Ascending aorta (tissue), 2 donors: ENCODE measurements at regions not wholly inside any gene's neighbourhood (a gene's known extent, or its start where the extent isn't known, plus 50 kb on each side); places are given as distances from the start of the nearest gene placed in this dataset.

Experiments used
- DNase-seq, 2 donors: peaks; one replicate each; pipeline ENCODE4 v3.0.0-alpha.2; 2019; ENCODE audit warnings: low spot score in 2 of 2
- H3K27ac ChIP-seq, 2 donors: fragments of 200-600 bp; sonication (generic); one replicate each; pipeline ENCODE4 v1.5.1; 2016 to 2017; ENCODE audit warnings: mild to moderate bottlenecking in 1 of 2
- H3K27me3 ChIP-seq: fragments of 200-600 bp; sonication (generic); one replicate; pipeline ENCODE4 v1.5.1; 2017
- H3K36me3 ChIP-seq, 2 donors: fragments of 200-600 bp; sonication (generic); one replicate each; pipeline ENCODE4 v1.5.1; 2016
- H3K4me1 ChIP-seq, 2 donors: fragments of 200-600 bp; sonication (generic); one replicate each; pipeline ENCODE4 v1.5.1; 2016 to 2017; ENCODE audit warnings: mild to moderate bottlenecking in 1 of 2
- H3K4me3 ChIP-seq, 2 donors: fragments of 200-600 bp; sonication (generic); one replicate each; pipeline ENCODE4 v1.5.1; 2016 to 2017; ENCODE audit warnings: mild to moderate bottlenecking in 1 of 2
- H3K9me3 ChIP-seq, 2 donors: fragments of 200-600 bp; sonication (generic); one replicate each; pipeline ENCODE4 v1.5.1; 2016
- CTCF ChIP-seq, 3 experiments: fragments of 200-600 bp in 2 of 3; fragments of 450-650 bp in 1 of 3; sonication (generic) in 2 of 3; IDR thresholded peaks; one replicate each; pipeline ENCODE4 v1.5.1; 2016 to 2019; ENCODE audit warnings: antibody characterized with exemption in 3 of 3, mild to moderate bottlenecking in 1 of 3, moderate library complexity in 1 of 3
- intact Hi-C: fragments of 100-400 bp; cut with DNase I; formaldehyde crosslinking; loops from one replicate; pipeline ENCODE4 v1.15.1; 2023

- H3K36me3 ChIP-seq = no peaks in the 10 kb centered on the region
- H3K27me3 ChIP-seq = no peaks in the 10 kb centered on the region
- TF ChIP-seq CTCF (IDR thresholded peaks at IDR 0.05) = no peak
- H3K27ac ChIP-seq = no peak overlapping the region
- no peaks in the 10 kb centered on the region for H3K9me3 ChIP-seq
- no peak overlapping the region for H3K4me3 ChIP-seq
- H3K4me1 ChIP-seq = no peaks in the 10 kb centered on the region
- intact Hi-C loops = no loop called here
- no peak for DNase-seq
Measured at GRCh38 chr2:199100326-199101110, 357.2 kb downstream of the SATB2 start.

GRCh38 chr2:199092419-199092818 lies 365.3 kb downstream of the SATB2 start:
- Histone ChIP-seq H3K27ac (no peak overlapping the region), H3K27me3 (no peaks in the 10 kb centered on the region), H3K4me1 (no peaks in the 10 kb centered on the region), H3K36me3 (no peaks in the 10 kb centered on the region), H3K4me3 (no peak overlapping the region), H3K9me3 (no peaks in the 10 kb centered on the region)
- DNase-seq = no peak
- TF ChIP-seq CTCF (IDR thresholded peaks at IDR 0.05) = no peak
- intact Hi-C loops = no loop called here

DNA sequence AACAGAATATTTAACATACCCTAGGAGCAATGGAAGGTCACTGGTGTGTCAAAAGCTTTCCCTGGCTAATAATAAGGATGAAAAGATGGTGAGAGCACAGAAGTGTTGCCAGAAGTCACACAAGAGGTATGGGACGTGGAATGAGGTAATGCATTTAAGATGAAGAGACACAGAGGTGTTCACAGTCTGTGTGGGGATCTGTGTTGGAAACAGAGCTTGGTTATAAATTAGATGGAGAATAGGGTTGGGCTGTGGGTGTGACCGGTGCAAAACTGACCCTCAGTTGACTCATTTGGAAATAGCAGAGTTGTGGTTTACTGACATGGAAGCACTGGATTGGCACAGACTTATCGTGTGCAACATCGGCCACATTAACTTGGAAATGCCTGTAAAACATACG lies 372.5 kb downstream of the SATB2 start:
- H3K4me1 ChIP-seq = no peaks in the 10 kb centered on the region
- no peaks in the 10 kb centered on the region for H3K9me3 ChIP-seq
- intact Hi-C loops = no loop called here
- no peak overlapping the region for H3K4me3 ChIP-seq
- DNase-seq = no peak
- no peaks in the 10 kb centered on the region for H3K27me3 ChIP-seq
- H3K27ac ChIP-seq = no peak overlapping the region
- no peak for TF ChIP-seq CTCF (IDR thresholded peaks at IDR 0.05)
- no peaks in the 10 kb centered on the region for H3K36me3 ChIP-seq

DNA sequence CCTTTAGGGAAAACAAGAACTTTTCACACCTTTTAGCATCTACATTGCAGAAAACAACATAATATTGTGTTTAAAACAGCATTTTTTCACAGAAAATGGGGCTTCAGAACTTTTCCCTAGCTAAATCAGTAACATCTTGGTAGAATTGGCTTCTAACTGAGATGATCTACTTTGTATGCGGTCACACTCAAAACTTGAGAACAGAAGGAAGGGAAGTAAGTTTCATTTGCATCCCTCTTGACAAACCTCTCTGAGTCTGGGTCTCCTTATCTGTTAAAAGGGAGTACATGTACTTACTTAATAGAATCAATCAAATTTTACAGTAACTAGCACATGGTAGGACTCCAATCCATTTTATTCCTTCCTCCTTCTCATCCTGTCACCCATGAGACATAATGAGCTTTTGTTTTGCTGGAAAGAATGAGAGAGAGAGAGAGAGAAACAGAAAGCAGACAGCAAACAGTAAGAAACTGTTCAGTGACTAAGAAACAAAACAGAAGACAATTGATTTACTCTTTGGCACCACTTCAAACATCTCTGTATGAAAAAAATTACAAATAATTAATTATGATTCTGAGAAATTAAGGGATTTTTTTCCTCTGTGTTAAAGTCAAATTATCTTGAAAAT lies 387.3 kb downstream of the SATB2 start:
- Histone ChIP-seq H3K4me3 (no peak overlapping the region), H3K9me3 (no peaks in the 10 kb centered on the region), H3K36me3 (no peaks in the 10 kb centered on the region), H3K4me1 (no peaks in the 10 kb centered on the region), H3K27me3 (no peaks in the 10 kb centered on the region), H3K27ac (no peak overlapping the region)
- no peak for DNase-seq
- no peak for TF ChIP-seq CTCF (IDR thresholded peaks at IDR 0.05)
- intact Hi-C loops = no loop called here

GRCh38 chr2:199064201-199064600 lies 393.5 kb downstream of the SATB2 start:
- no peak for TF ChIP-seq CTCF (IDR thresholded peaks at IDR 0.05)
- no peak overlapping the region for H3K27ac ChIP-seq
- H3K9me3 ChIP-seq = peaks cover 0 to 13% of the 10 kb centered on the region in 2 donors
- H3K36me3 ChIP-seq = no peaks in the 10 kb centered on the region
- H3K27me3 ChIP-seq = no peaks in the 10 kb centered on the region
- H3K4me1 ChIP-seq = no peaks in the 10 kb centered on the region
- no peak overlapping the region for H3K4me3 ChIP-seq
- no peak for DNase-seq
- intact Hi-C loops = no loop called here
